Uterus (tissue), 3 donors: ENCODE measurements at regions not wholly inside any gene's neighbourhood (a gene's known extent, or its start where the extent isn't known, plus 50 kb on each side); places are given as distances from the start of the nearest gene placed in this dataset.

ENCODE experiments used
- DNase-seq, 2 donors: peaks; one replicate each; pipeline ENCODE4 v3.0.0-alpha.2; 2019 to 2020
- H3K27ac ChIP-seq, 2 donors: fragments of 200-600 bp; sonication (generic); 1 replicate in 1 of 2; 2 replicates in 1 of 2; pipeline ENCODE4 v1.5.1; 2016 to 2018
- H3K27me3 ChIP-seq, 2 donors: fragments of 200-600 bp; sonication (generic); one replicate each; pipeline ENCODE4 v1.5.1; 2018 to 2019; ENCODE audit warnings: control low read depth in 1 of 2
- H3K36me3 ChIP-seq, 2 donors: fragments of 200-600 bp; sonication (generic); one replicate each; pipeline ENCODE4 v1.5.1; 2019; ENCODE audit warnings: control low read depth in 1 of 2
- H3K4me1 ChIP-seq, 2 donors: fragments of 200-600 bp; sonication (generic); one replicate each; pipeline ENCODE4 v1.5.1; 2018 to 2019; ENCODE audit warnings: control low read depth in 1 of 2
- H3K4me3 ChIP-seq, 2 donors: fragments of 200-600 bp; sonication (generic); 1 replicate in 1 of 2; 2 replicates in 1 of 2; pipeline ENCODE4 v1.5.1; 2018 to 2019; ENCODE audit warnings: mild to moderate bottlenecking in 1 of 2
- H3K9me3 ChIP-seq, 2 donors: fragments of 200-600 bp; sonication (generic); one replicate each; pipeline ENCODE4 v1.5.1; 2019; ENCODE audit warnings: control low read depth in 1 of 2
- POLR2A ChIP-seq, 2 donors: fragments of 450-650 bp; IDR thresholded peaks; one replicate each; pipeline ENCODE4 v1.6.1; 2016; ENCODE audit warnings: antibody characterized with exemption in 2 of 2, mild to moderate bottlenecking in 1 of 2, moderate library complexity in 1 of 2
- intact Hi-C: fragments of 100-400 bp; cut with DNase I; formaldehyde crosslinking; loops from one replicate; pipeline ENCODE4 v1.15.1; 2023; ENCODE audit warnings: low total_unique reads
- TF ChIP-seq, protein P1 (sequence below), 4 experiments: fragments of 200-600 bp in 2 of 4; fragments of 450-650 bp in 2 of 4; sonication (generic) in 2 of 4; IDR thresholded peaks; one replicate each; pipeline ENCODE4 v1.5.1; 2016 to 2019; ENCODE audit warnings: antibody characterized with exemption in 4 of 4, mild to moderate bottlenecking in 2 of 4, moderate library complexity in 1 of 4
- donor health status: DM: yes; HTN: yes; CAD: no.

DNA sequence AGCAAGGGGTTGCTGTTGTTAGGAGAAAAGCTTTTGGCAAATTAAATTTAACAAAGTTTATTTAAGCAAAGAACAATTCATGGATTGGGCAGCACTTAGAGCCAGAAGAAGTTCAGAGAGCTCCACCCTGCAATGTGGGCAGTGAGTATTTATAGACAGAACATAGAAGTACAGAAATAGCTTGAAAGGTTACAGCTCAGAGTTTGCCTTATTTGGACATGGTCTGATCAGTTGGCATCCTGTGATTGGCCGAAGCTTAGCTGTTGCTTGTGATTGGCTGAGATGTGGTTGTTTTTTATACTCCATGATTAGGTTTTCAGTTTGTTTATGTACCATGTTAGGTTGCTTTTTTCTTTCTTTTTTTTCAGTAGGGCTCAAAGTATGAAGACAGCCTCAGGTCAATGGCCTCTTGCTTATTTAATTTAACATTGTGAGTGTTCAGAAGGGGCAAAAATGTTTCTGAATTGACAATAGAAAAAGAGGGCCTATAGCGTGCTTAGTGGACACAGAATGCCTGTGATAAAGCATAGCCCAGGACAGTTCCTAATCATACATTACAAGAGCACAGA lies 293.8 kb downstream of the IGSF11 start:
- TF ChIP-seq POLR2A (IDR thresholded peaks at IDR 0.05), result no peak
- TF ChIP-seq, protein P1, sequence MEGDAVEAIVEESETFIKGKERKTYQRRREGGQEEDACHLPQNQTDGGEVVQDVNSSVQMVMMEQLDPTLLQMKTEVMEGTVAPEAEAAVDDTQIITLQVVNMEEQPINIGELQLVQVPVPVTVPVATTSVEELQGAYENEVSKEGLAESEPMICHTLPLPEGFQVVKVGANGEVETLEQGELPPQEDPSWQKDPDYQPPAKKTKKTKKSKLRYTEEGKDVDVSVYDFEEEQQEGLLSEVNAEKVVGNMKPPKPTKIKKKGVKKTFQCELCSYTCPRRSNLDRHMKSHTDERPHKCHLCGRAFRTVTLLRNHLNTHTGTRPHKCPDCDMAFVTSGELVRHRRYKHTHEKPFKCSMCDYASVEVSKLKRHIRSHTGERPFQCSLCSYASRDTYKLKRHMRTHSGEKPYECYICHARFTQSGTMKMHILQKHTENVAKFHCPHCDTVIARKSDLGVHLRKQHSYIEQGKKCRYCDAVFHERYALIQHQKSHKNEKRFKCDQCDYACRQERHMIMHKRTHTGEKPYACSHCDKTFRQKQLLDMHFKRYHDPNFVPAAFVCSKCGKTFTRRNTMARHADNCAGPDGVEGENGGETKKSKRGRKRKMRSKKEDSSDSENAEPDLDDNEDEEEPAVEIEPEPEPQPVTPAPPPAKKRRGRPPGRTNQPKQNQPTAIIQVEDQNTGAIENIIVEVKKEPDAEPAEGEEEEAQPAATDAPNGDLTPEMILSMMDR (IDR thresholded peaks at IDR 0.05), result no peak
- H3K36me3 ChIP-seq, result no peaks in the 10 kb centered on the region
- no peaks in the 10 kb centered on the region for H3K9me3 ChIP-seq
- DNase-seq, result no peak
- H3K4me1 ChIP-seq, result no peaks in the 10 kb centered on the region
- no peak overlapping the region for H3K27ac ChIP-seq
- no peak overlapping the region for H3K4me3 ChIP-seq
- intact Hi-C loops, result no loop called here
- H3K27me3 ChIP-seq, result no peaks in the 10 kb centered on the region

DNA sequence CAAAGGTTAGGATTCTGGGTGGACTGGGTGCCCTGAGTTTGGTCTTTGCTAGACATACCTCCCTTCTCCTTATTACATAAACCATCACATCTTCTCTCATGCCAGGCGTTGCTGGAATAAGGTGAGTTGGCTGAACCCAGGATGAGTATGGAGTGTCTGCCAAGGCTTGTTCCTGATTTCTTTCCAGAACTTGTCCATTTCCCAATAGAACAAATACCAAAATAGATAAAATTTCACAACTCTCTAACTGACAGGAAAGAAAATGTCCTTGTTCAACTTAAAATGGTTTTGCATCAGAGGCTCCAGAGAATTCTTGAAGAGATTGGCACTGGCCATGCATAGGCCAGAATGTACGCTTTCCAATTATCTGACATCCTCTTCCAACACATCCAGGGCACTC lies 291.9 kb downstream of the IGSF11 start:
- no peak for DNase-seq
- no peak overlapping the region for H3K27ac ChIP-seq
- no peaks in the 10 kb centered on the region for H3K9me3 ChIP-seq
- no peaks in the 10 kb centered on the region for H3K4me1 ChIP-seq
- H3K27me3 ChIP-seq, result no peaks in the 10 kb centered on the region
- no peaks in the 10 kb centered on the region for H3K36me3 ChIP-seq
- TF ChIP-seq, protein P1 (IDR thresholded peaks at IDR 0.05), result no peak
- TF ChIP-seq POLR2A (IDR thresholded peaks at IDR 0.05), result no peak
- H3K4me3 ChIP-seq, result no peak overlapping the region
- intact Hi-C loops, result no loop called here

DNA sequence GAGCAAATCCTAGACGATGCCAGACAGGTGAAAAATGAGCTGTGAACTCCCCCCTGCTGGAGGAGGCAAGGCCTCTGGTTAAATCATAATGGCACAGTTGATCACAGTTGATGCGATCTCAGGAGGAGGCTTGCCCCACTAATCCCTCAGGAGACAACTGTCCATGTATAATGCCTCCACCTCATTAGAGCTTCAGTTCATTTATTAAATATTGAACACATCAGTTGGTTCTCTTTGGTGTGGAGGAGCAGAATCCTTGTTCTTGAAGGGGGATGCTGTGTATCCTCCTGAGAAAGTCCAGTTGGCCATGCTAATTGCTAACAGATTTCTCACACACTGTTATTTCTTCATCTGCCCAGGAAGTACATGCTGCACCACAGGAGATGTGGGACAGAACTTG lies 290.5 kb downstream of the IGSF11 start:
- no peaks in the 10 kb centered on the region for H3K9me3 ChIP-seq
- H3K27me3 ChIP-seq, result no peaks in the 10 kb centered on the region
- H3K4me1 ChIP-seq, result no peaks in the 10 kb centered on the region
- H3K36me3 ChIP-seq, result no peaks in the 10 kb centered on the region
- TF ChIP-seq POLR2A (IDR thresholded peaks at IDR 0.05), result no peak
- TF ChIP-seq, protein P1 (IDR thresholded peaks at IDR 0.05), result no peak
- H3K27ac ChIP-seq, result no peak overlapping the region
- intact Hi-C loops, result no loop called here
- DNase-seq, result no peak
- no peak overlapping the region for H3K4me3 ChIP-seq

DNA sequence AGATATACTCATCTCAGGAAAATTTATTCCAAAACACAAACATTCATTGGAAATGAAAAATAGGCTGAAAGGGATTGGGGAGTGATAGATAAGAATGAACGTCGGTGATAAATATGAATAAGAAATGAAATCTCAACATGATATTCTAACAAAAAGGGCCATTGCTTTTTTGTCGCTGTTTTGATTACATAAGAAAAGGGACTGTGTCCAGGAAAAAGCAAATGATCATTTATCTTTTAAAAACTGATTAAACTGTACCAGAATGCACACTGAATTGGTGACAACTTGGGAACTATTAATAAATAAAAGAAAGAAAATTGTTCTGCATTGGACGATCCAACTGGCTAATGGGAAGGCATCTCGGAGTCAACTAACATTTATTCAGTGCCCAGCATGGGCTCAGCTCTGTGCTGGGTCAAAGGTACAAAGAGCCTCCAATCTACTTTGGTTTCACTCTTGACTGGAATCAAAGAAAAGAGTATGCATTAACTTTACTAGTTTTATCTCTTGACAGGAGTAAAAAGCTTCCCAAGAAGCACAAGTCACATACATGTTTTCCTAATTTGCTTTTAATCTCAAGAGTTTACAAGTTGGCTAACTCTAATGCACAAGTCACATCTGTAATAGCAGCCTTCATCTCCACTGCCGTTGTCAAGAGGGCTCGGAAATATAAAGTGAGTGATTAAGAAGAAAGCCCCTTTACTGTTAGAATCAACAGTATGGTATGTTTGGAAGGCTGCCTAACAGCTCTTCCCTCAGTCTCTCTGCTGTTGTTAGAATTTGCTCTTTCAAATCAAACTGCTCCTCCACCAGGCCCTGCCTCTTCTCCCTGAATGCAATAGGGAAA lies 280.0 kb downstream of the IGSF11 start:
- TF ChIP-seq, protein P1 (IDR thresholded peaks at IDR 0.05), result no peak
- no peak for TF ChIP-seq POLR2A (IDR thresholded peaks at IDR 0.05)
- DNase-seq, result no peak
- no peaks in the 10 kb centered on the region for H3K36me3 ChIP-seq

DNA sequence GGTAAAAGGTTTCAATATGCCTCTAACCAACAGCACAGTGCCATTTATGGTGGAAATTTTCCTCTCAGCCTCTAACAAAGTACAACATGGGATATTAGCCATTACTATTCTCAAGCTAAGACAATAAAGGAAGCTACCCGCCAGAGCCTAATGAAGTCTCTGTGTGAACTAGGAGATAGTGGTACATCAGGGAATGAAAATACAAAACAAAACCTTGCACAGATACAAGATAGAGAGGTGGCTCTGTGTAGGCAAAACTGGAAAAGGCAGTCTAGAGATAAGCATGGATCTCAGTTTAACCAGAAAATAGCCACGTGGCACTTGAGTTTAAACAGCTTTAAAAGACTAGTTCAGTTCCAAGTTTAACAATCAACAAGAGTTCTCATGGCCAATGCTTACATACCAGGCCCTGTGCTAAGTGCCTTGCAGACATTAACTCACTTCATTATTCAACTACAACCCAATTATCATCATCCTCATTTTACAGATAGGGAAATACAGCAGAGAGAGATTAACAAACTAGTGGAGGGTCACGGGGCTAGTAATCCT lies 279.3 kb downstream of the IGSF11 start:
- no peak for TF ChIP-seq POLR2A (IDR thresholded peaks at IDR 0.05)
- TF ChIP-seq, protein P1 (IDR thresholded peaks at IDR 0.05), result no peak
- no peaks in the 10 kb centered on the region for H3K4me1 ChIP-seq
- H3K4me3 ChIP-seq, result no peak overlapping the region
- intact Hi-C loops, result no loop called here
- no peaks in the 10 kb centered on the region for H3K36me3 ChIP-seq
- no peaks in the 10 kb centered on the region for H3K27me3 ChIP-seq
- DNase-seq, result no peak
- H3K9me3 ChIP-seq, result no peaks in the 10 kb centered on the region
- H3K27ac ChIP-seq, result no peak overlapping the region

More for the DNA sequence above, 280.0 kb downstream of the IGSF11 start:
- no peaks in the 10 kb centered on the region for H3K9me3 ChIP-seq
- no peak overlapping the region for H3K27ac ChIP-seq
- intact Hi-C loops, result no loop called here
- H3K27me3 ChIP-seq, result no peaks in the 10 kb centered on the region
- no peaks in the 10 kb centered on the region for H3K4me1 ChIP-seq
- H3K4me3 ChIP-seq, result no peak overlapping the region
